CD14-positive monocyte (primary cell): ENCODE measurements at regions not wholly inside any gene's neighbourhood (a gene's known extent, or its start where the extent isn't known, plus 50 kb on each side); places are given as distances from the start of the nearest gene placed in this dataset.

Source experiments
- DNase-seq, 3 donors: peaks; one replicate each; pipeline ENCODE4 v3.0.0-alpha.2; 2011 to 2022
- H2AFZ ChIP-seq: 2 replicates; pipeline ENCODE4 v1.6.0; 2012; ENCODE audit warnings: mild to moderate bottlenecking, low read depth, low read length, inconsistent platforms; ENCODE audit not compliant: insufficient read depth, poor library complexity, severe bottlenecking
- H3K27ac ChIP-seq, 2 donors: 1 replicate in 1 of 2; 2 replicates in 1 of 2; pipeline ENCODE4 v1.5.1; 2012 to 2013; ENCODE audit warnings: low read length in 2 of 2, control low read depth in 1 of 2, inconsistent platforms in 1 of 2, low read depth in 1 of 2, mild to moderate bottlenecking in 1 of 2
- H3K27me3 ChIP-seq, 2 donors: one replicate each; pipeline versions ENCODE4 v1.6.0 to v1.6.1; 2011 to 2013; ENCODE audit warnings: low read length in 2 of 2; ENCODE audit not compliant: control insufficient read depth in 2 of 2, insufficient read depth in 2 of 2
- H3K36me3 ChIP-seq, 2 donors: replicated peaks in 1 of 2; 1 replicate in 1 of 2; 2 replicates in 1 of 2; pipeline versions ENCODE4 v1.5.1 to v1.6.1; 2012 to 2013; ENCODE audit warnings: low read length in 2 of 2, control low read depth in 1 of 2, inconsistent platforms in 1 of 2, mild to moderate bottlenecking in 1 of 2; ENCODE audit not compliant: insufficient read depth in 2 of 2, control insufficient read depth in 1 of 2
- H3K4me1 ChIP-seq, 2 donors: 1 replicate in 1 of 2; 2 replicates in 1 of 2; pipeline versions ENCODE4 v1.5.1 to v1.6.1; 2012 to 2013; ENCODE audit warnings: low read length in 2 of 2, control low read depth in 1 of 2, inconsistent platforms in 1 of 2, mild to moderate bottlenecking in 1 of 2, moderate library complexity in 1 of 2; ENCODE audit not compliant: insufficient read depth in 2 of 2, control insufficient read depth in 1 of 2
- H3K4me2 ChIP-seq: replicated peaks from 2 replicates; pipeline ENCODE3; 2012; ENCODE audit warnings: low read length, moderate library complexity, mild to moderate bottlenecking; ENCODE audit not compliant: poor library complexity, severe bottlenecking; ENCODE audit errors: extremely low read depth
- H3K4me3 ChIP-seq, 3 experiments: fragments of 200-600 bp in 1 of 3; sonication (generic) in 1 of 3; replicated peaks in 1 of 3; 1 replicate in 2 of 3; 2 replicates in 1 of 3; pipeline ENCODE4 v1.5.1; 2011 to 2013; ENCODE audit warnings: low read length in 3 of 3, mild to moderate bottlenecking in 3 of 3, control low read depth in 2 of 3, low read depth in 2 of 3, inconsistent platforms in 1 of 3, moderate library complexity in 1 of 3
- H3K79me2 ChIP-seq: 2 replicates; pipeline ENCODE4 v1.6.0; 2012; ENCODE audit warnings: mild to moderate bottlenecking, control low read depth, inconsistent platforms, low read length, moderate library complexity; ENCODE audit not compliant: insufficient read depth
- H3K9ac ChIP-seq: 2 replicates; pipeline ENCODE4 v1.6.0; 2017; ENCODE audit warnings: low read length, mild to moderate bottlenecking; ENCODE audit not compliant: insufficient read depth, poor library complexity, severe bottlenecking
- H3K9me3 ChIP-seq, 2 donors: replicated peaks in 1 of 2; 1 replicate in 1 of 2; 2 replicates in 1 of 2; pipeline versions ENCODE4 v1.5.1 to v1.6.1; 2012 to 2013; ENCODE audit warnings: low read length in 2 of 2, control low read depth in 1 of 2; ENCODE audit not compliant: control insufficient read depth in 1 of 2, insufficient read depth in 1 of 2
- H4K20me1 ChIP-seq: 2 replicates; pipeline ENCODE4 v1.6.0; 2012; ENCODE audit warnings: mild to moderate bottlenecking, low read length, control low read depth, moderate library complexity; ENCODE audit not compliant: insufficient read depth
- H3K27ac Mint-ChIP-seq, 7 donors: one replicate each; pipeline ENCODE4 v1.8.0; 2020; ENCODE audit warnings: mild to moderate bottlenecking in 7 of 7, mixed read lengths in 7 of 7, moderate library complexity in 6 of 7, inconsistent platforms in 2 of 7
- H3K27me3 Mint-ChIP-seq, 3 donors: one replicate each; pipeline ENCODE4 v1.8.0; 2021 to 2022; ENCODE audit warnings: low read depth in 3 of 3, mild to moderate bottlenecking in 3 of 3, mixed read lengths in 3 of 3, moderate library complexity in 3 of 3, inconsistent platforms in 1 of 3
- H3K36me3 Mint-ChIP-seq, 2 donors: one replicate each; pipeline ENCODE4 v1.8.0; 2020; ENCODE audit warnings: mixed read lengths in 2 of 2, inconsistent platforms in 1 of 2, mild to moderate bottlenecking in 1 of 2
- H3K4me1 Mint-ChIP-seq: one replicate; pipeline ENCODE4 v1.8.0; 2020; ENCODE audit warnings: mild to moderate bottlenecking, mixed read lengths
- H3K4me3 Mint-ChIP-seq, 2 donors: one replicate each; pipeline ENCODE4 v1.8.0; 2020; ENCODE audit warnings: mild to moderate bottlenecking in 2 of 2, mixed read lengths in 2 of 2, moderate library complexity in 1 of 2
- H3K9me3 Mint-ChIP-seq, 7 donors: one replicate each; pipeline ENCODE4 v1.8.0; 2020 to 2022; ENCODE audit warnings: mixed read lengths in 7 of 7, mild to moderate bottlenecking in 6 of 7, moderate library complexity in 6 of 7, inconsistent platforms in 2 of 7
- WGBS: methylation state at CpG from one replicate; pipeline ENCODE4 v1.1.5; 2013; ENCODE audit warnings: missing lambda C conversion rate; ENCODE audit not compliant: insufficient coverage; 5-methylcytosine and 5-hydroxymethylcytosine counted together
- intact Hi-C, 2 donors: fragments of 100-400 bp; cut with micrococcal nuclease; formaldehyde crosslinking; loops; one replicate each; pipeline versions ENCODE4 v1.15.0 to v1.15.1; 2023
- TF ChIP-seq, protein P1 (sequence below): fragments of 200-600 bp; IDR thresholded peaks from one replicate; pipeline ENCODE4 v1.8.0; 2022; ENCODE audit warnings: antibody characterized with exemption, mild to moderate bottlenecking

- WGBS: 46% methylated on average over 2 of the region's 4 CpGs
- H2AFZ ChIP-seq: no peak overlapping the region
These were observed 102.4 kb downstream of the ABCC12 start for GRCh38 chr16:48053418-48053745.

DNA sequence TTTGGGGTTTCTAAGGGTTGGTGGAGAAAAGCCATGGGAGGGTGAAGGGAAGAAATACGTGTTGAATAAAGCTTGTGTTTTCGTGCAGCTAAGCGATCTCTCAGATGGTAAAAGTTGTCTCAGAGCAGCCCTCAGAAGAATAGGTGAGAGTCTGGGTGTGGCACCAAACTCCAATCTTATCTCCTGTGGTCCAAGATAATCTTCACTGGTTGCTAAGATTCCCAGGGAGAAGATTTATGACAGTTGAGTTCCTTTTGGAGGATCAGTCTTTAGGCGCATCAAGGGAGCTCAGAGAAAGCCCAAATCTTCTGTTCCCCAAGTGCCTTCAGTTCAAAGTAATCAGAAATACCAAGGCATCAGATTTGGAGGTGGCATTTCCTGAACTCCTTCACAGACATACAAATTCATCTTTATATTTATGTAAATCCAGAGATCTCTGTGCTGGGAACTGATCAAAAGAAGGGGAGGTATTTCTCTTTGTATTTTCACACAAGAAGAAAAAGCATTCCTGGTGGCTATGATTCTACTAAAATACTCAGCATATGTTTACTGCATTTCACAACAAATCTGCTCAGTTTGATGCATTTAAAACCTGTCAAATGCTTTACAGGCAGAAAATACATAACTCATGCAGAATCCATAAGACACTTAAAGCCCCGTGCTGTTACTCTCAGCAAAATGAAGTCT lies 102.9 kb downstream of the ABCC12 start:
- no peak overlapping the region for H2AFZ ChIP-seq
- no peak overlapping the region for H3K27ac ChIP-seq
- H3K36me3 Mint-ChIP-seq: no peaks in the 10 kb centered on the region
- no peak overlapping the region for H3K9ac ChIP-seq
- no peak overlapping the region for H3K4me3 ChIP-seq
- no peaks in the 10 kb centered on the region for H3K9me3 ChIP-seq
- TF ChIP-seq, protein P1, sequence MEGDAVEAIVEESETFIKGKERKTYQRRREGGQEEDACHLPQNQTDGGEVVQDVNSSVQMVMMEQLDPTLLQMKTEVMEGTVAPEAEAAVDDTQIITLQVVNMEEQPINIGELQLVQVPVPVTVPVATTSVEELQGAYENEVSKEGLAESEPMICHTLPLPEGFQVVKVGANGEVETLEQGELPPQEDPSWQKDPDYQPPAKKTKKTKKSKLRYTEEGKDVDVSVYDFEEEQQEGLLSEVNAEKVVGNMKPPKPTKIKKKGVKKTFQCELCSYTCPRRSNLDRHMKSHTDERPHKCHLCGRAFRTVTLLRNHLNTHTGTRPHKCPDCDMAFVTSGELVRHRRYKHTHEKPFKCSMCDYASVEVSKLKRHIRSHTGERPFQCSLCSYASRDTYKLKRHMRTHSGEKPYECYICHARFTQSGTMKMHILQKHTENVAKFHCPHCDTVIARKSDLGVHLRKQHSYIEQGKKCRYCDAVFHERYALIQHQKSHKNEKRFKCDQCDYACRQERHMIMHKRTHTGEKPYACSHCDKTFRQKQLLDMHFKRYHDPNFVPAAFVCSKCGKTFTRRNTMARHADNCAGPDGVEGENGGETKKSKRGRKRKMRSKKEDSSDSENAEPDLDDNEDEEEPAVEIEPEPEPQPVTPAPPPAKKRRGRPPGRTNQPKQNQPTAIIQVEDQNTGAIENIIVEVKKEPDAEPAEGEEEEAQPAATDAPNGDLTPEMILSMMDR: no peak
- no peaks in the 10 kb centered on the region for H3K36me3 ChIP-seq
- H3K27ac Mint-ChIP-seq: no peak overlapping the region
- no peaks in the 10 kb centered on the region for H3K4me1 ChIP-seq
- peaks cover 22 to 28% (median 26%) of the 10 kb centered on the region in 3 donors for H3K27me3 Mint-ChIP-seq
- H3K27me3 ChIP-seq: peaks cover 4 to 16% of the 10 kb centered on the region in 2 donors
- intact Hi-C loops: no loop called here
- WGBS: 89% methylated on average over 3 of the region's 5 CpGs
- no peak overlapping the region for H3K4me2 ChIP-seq
- no peaks in the 10 kb centered on the region for H3K9me3 Mint-ChIP-seq
- H3K4me1 Mint-ChIP-seq: peaks cover 6% of the 10 kb centered on the region
- no peaks in the 10 kb centered on the region for H4K20me1 ChIP-seq
- no peak for DNase-seq
- H3K4me3 Mint-ChIP-seq: no peak overlapping the region
- no peaks in the 10 kb centered on the region for H3K79me2 ChIP-seq

More at GRCh38 chr16:48053418-48053745, 102.4 kb downstream of the ABCC12 start:
- no peaks in the 10 kb centered on the region for H3K9me3 ChIP-seq
- peaks cover 22 to 25% (median 22%) of the 10 kb centered on the region in 3 donors for H3K27me3 Mint-ChIP-seq
- H3K9ac ChIP-seq: no peak overlapping the region
- H3K79me2 ChIP-seq: no peaks in the 10 kb centered on the region
- peaks cover 4 to 16% of the 10 kb centered on the region in 2 donors for H3K27me3 ChIP-seq
- no peak overlapping the region for H3K4me2 ChIP-seq
- no peak overlapping the region for H3K27ac ChIP-seq
- no peak overlapping the region for H3K27ac Mint-ChIP-seq
- H3K4me3 Mint-ChIP-seq: no peak overlapping the region
- intact Hi-C loops: no loop called here
- H4K20me1 ChIP-seq: no peaks in the 10 kb centered on the region
- no peak for DNase-seq
- H3K4me3 ChIP-seq: no peak overlapping the region
- no peaks in the 10 kb centered on the region for H3K4me1 ChIP-seq
- no peaks in the 10 kb centered on the region for H3K36me3 ChIP-seq
- no peaks in the 10 kb centered on the region for H3K9me3 Mint-ChIP-seq
- TF ChIP-seq, protein P1: no peak
- no peaks in the 10 kb centered on the region for H3K36me3 Mint-ChIP-seq
- H3K4me1 Mint-ChIP-seq: peaks cover 6% of the 10 kb centered on the region
